D721Med (cell line): ENCODE measurements at regions not wholly inside any gene's neighbourhood (a gene's known extent, or its start where the extent isn't known, plus 50 kb on each side); places are given as distances from the start of the nearest gene placed in this dataset.

Source experiments
- DNase-seq: peaks from one replicate; pipeline ENCODE4 v3.0.0; 2011; ENCODE audit warnings: low spot score; ENCODE audit not compliant: insufficient read length
- FAIRE-seq: peaks from 2 replicates; lab custom pipeline; 2011; peaks lifted over from hg19 to GRCh38; lab: Jason Lieb, UNC
- TF ChIP-seq, protein P1 (sequence below): IDR thresholded peaks from 2 replicates; pipeline ENCODE4 v1.5.1; 2012; ENCODE audit warnings: mild to moderate bottlenecking, control low read depth; ENCODE audit not compliant: insufficient read depth; ENCODE audit errors: missing control alignments

DNA sequence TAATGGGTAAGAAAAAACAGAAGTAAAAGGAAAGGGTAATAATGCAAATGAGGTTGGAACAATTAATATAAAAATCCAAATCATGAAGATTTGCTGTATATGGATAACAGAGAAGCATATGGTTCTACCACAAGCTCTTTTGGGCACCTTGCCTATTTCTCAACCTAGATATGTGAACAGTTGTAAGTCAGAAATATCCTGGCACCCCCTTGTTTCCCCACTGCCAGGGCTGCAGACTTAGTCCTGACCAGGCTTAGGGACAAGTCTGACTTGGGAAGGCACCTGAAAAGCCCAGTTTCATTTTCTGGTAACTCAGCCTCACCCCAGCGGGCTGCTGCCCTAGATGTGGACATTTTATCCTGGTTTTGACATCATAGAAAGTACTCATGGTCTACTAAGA, 183.2 kb upstream of the STAC start:
- no peak for DNase-seq
- no peak for FAIRE-seq
- TF ChIP-seq, protein P1, sequence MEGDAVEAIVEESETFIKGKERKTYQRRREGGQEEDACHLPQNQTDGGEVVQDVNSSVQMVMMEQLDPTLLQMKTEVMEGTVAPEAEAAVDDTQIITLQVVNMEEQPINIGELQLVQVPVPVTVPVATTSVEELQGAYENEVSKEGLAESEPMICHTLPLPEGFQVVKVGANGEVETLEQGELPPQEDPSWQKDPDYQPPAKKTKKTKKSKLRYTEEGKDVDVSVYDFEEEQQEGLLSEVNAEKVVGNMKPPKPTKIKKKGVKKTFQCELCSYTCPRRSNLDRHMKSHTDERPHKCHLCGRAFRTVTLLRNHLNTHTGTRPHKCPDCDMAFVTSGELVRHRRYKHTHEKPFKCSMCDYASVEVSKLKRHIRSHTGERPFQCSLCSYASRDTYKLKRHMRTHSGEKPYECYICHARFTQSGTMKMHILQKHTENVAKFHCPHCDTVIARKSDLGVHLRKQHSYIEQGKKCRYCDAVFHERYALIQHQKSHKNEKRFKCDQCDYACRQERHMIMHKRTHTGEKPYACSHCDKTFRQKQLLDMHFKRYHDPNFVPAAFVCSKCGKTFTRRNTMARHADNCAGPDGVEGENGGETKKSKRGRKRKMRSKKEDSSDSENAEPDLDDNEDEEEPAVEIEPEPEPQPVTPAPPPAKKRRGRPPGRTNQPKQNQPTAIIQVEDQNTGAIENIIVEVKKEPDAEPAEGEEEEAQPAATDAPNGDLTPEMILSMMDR, result no peak

DNA sequence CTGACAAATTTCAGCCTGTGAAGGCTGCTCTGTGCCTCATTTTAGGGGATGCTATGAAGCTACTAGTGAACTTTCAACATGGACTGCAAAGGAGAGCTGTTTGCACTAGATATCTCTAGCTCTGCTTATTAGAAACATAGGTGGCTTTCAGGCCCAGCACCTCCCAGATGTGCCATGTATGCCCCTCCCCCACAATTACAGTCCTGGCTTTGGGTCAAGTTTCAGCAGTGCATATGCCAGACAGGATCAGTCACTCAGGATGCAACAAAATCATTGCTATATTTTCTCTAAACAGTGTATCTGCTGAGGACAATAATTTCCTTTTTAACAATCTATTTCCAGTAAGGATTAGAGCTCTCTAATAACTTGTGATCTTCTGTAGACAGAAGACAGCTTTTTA, 178.8 kb upstream of the STAC start:
- TF ChIP-seq, protein P1, result no peak

DNA sequence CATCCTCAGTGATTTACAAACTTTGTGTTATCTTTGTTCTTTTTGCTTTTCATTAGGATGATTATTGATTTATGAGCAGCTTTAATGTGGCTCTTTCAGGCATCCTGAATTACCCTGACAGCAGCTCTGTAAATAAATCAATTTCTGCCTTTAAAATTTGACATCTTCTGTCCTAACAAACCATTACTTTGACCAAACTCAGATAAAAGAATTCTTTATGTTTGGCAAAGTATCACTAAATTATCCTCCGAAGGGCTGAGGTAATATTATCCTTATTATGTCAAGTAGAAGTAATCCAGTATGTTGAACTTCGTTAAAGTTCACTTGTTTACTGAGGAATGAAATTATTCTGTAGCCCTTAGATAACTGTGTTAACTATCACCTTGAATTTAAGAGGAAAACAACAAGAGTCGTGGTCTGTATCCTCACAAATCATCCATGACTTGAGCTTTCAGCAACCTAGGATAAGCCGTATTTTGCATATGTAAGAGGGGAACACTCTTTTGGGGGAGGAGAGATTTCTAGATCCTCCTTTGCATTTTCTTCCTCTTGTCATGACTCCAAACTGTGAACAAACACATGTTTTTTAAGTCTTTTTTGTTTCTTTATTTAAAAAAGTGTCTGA, 173.2 kb upstream of the STAC start:
- FAIRE-seq, result no peak
- TF ChIP-seq, protein P1, result no peak
- no peak for DNase-seq

More for the DNA sequence above, 178.8 kb upstream of the STAC start:
- no peak for FAIRE-seq
- no peak for DNase-seq

DNA sequence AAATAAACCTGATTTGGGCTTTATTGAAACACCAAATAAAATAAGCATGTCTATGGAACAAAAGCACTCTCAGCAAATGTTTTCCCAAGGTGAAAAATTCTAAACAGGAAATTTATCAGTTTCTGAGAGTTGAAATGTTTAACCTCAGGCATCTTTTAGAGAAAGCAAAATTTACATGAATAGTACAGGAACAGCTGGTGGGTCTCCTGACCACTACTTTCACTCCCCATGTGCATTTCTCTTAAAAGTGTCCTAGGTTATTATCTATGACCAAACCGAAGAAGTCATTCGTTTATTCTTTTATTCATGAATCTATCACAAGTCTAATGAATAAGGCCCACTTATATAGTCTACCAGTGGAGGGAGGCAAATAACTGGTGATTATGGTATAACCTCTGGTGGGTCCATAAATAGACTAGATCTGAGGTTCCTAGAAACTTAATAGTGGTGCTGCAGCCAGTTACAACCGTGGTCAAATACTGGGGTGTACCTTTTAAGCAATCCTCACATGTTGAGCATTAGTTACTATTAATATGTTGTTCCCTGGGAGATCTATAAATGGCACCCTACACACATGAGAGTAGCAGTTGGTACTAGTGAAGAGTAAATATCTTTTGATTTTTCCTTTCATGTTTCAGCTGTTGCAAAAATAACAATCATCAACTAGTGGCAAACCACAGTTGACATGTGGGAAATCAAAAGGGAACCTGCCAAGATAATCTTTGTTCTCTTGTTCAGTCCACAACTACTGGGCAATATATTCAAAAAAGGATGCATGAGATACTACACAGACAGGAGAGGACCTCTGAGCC, 169.3 kb upstream of the STAC start:
- TF ChIP-seq, protein P1, result no peak
- FAIRE-seq (no peak), DNase-seq (no peak)

DNA sequence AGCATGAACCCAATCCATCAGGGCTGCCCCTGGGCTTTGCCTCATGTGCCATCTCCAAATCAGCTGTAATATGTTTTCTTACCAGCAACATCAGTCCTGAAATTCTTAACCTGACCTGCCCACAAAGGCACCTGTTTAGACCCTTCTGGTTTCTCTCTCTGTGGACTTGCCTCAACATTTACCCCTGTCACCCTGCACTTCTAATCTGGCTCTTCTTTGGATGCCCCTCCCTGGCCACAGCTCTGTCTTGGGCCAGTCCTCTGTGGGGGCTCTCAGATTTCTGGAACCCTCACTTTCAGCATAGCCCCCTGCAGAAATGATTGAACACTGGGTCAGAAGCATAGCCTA, 168.7 kb upstream of the STAC start:
- no peak for FAIRE-seq
- no peak for DNase-seq
- TF ChIP-seq, protein P1, result no peak

DNA sequence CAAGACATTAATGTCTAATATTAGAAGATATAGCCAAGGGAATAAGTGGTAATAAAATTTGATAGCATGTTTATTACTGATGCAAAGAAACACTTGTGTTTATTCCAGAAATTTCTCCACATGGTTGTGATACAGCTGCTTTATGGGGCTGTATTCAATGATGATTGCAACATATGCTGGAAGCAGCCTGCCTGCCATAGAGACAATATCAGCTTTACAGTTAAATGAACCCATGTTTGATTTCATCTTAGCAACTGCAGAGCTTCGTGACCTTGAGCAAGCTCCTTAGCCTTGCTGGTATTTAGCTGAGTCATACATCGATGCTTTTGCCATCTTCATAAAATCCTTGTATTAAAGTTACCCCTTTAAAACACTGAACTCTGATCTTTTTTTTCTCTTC, 168.1 kb upstream of the STAC start:
- FAIRE-seq (peak; percentile 93), DNase-seq (no peak)
- TF ChIP-seq, protein P1, result no peak

DNA sequence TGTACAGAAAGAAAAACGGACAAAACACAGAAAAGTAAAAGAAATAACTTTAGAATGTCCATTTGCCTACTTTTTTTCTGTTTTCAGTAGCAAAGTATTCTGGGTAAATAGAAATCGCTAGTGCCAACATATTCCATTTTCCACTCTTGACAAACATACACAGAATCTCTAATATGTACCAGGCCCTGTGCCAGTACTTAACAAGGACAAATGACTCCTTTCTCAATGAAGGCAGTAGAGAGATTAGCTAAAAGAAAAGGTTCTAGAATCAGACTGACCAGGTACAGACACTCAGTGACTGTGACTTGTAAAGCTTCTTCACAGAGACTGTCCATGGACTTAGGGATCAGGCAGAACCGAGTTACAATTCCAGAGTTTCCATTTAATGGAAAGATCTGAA, 165.8 kb upstream of the STAC start:
- FAIRE-seq, result no peak
- no peak for DNase-seq
- TF ChIP-seq, protein P1, result no peak
